Effector memory CD8-positive, alpha-beta T cell (primary cell): ENCODE measurements at regions not wholly inside any gene's neighbourhood (a gene's known extent, or its start where the extent isn't known, plus 50 kb on each side); places are given as distances from the start of the nearest gene placed in this dataset.

Source experiments
- ATAC-seq: fragments of 150-1000 bp; cut with Tn5 transposase; replicated peaks from 2 replicates; pipeline ENCODE4 v1.10.0; 2021; ENCODE audit warnings: mild to moderate bottlenecking, moderate library complexity
- DNase-seq, 3 experiments: peaks; one replicate each; pipeline ENCODE4 v3.0.0; 2021
- H3K27ac Mint-ChIP-seq, 2 donors: one replicate each; pipeline ENCODE4 v1.8.0; 2022; ENCODE audit warnings: mild to moderate bottlenecking in 2 of 2, mixed read lengths in 2 of 2, moderate library complexity in 2 of 2
- H3K27me3 Mint-ChIP-seq, 2 donors: one replicate each; pipeline ENCODE4 v1.8.0; 2022; ENCODE audit warnings: mixed read lengths in 2 of 2
- H3K36me3 Mint-ChIP-seq: one replicate; pipeline ENCODE4 v1.8.0; 2022; ENCODE audit warnings: mild to moderate bottlenecking, moderate library complexity, mixed read lengths; ENCODE audit not compliant: insufficient read depth
- H3K4me1 Mint-ChIP-seq, 2 donors: one replicate each; pipeline ENCODE4 v1.8.0; 2022; ENCODE audit warnings: low read depth in 2 of 2, mixed read lengths in 2 of 2
- H3K4me3 Mint-ChIP-seq, 2 donors: one replicate each; pipeline ENCODE4 v1.8.0; 2022; ENCODE audit warnings: mild to moderate bottlenecking in 2 of 2, mixed read lengths in 2 of 2, moderate library complexity in 2 of 2
- H3K9me3 Mint-ChIP-seq, 2 donors: one replicate each; pipeline ENCODE4 v1.8.0; 2022; ENCODE audit warnings: mixed read lengths in 2 of 2

DNA sequence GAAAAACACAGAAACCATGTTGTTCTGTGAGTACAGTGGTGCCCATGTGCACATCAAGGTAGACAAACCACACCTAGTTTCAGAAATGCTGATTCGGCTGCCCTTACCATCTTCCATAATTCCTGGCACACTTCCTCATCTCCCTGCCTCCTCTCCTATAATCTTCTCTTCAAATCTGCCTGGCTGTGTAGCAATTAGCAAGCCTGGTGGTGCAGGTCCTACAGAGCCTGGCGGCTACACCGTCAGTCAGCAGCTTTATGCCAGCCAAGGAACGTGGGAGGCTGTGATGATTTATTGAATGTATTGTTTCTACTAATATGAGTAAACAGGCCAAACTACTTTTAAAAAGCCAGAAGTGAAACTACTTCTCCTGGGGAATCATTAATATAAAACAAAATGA lies 106.8 kb downstream of the SEMA6D start:
- peaks cover 0 to 11% of the 10 kb centered on the region in 2 donors for H3K27me3 Mint-ChIP-seq
- H3K9me3 Mint-ChIP-seq = peaks cover 5 to 7% of the 10 kb centered on the region in 2 donors
- no peaks in the 10 kb centered on the region for H3K36me3 Mint-ChIP-seq
- no peak overlapping the region for H3K4me3 Mint-ChIP-seq
- H3K27ac Mint-ChIP-seq = no peak overlapping the region
- ATAC-seq = no peak
- DNase-seq = no peak
- H3K4me1 Mint-ChIP-seq = no peaks in the 10 kb centered on the region

DNA sequence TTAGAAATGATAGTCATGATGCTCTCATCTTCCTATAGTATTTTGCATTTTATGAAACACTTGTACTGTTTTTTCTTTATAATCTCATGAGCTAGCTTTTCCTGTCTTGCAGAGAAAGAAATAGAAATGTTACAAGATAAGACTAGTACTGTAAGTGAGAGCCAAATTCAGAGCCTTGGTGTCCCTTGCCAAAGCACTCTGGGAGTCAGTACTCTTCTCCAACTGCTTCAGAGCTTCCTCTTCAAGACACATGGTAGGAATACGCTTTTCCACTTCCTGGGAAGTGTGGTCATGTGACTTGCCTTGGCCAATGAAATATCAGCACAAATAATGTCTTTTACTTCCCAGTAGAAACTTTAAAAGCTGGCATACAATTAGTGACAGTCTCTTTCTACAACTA lies 112.4 kb downstream of the SEMA6D start:
- peaks cover 0 to 7% of the 10 kb centered on the region in 2 donors for H3K27me3 Mint-ChIP-seq
- DNase-seq (no peak), ATAC-seq (no peak)
- no peak overlapping the region for H3K4me3 Mint-ChIP-seq
- no peaks in the 10 kb centered on the region for H3K4me1 Mint-ChIP-seq
- no peaks in the 10 kb centered on the region for H3K36me3 Mint-ChIP-seq
- peaks cover 5 to 16% of the 10 kb centered on the region in 2 donors for H3K9me3 Mint-ChIP-seq
- H3K27ac Mint-ChIP-seq = no peak overlapping the region

DNA sequence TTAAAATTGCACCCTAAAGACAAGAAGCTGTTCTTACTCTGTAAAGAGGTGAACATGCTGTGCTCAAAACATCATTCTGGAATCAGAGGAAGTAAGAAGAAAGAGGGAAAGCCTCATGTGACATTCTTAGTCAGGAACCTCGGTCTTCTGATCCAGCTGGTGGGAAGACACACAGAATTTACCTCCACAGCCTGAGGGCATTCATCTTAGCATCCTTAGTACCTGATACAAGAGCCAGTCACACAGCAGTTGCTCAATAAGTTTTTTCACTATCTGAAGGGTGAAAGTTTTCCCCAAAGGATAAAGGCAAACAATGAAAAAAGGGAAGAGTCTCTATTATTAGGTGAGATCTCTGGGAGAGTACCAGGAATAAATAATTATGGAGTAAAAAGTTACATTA lies 116.8 kb downstream of the SEMA6D start:
- H3K9me3 Mint-ChIP-seq = peaks cover 0 to 9% of the 10 kb centered on the region in 2 donors
- no peaks in the 10 kb centered on the region for H3K4me1 Mint-ChIP-seq
- no peak overlapping the region for H3K4me3 Mint-ChIP-seq
- no peak overlapping the region for H3K27ac Mint-ChIP-seq
- DNase-seq = no peak
- H3K36me3 Mint-ChIP-seq = no peaks in the 10 kb centered on the region
- no peak for ATAC-seq
- H3K27me3 Mint-ChIP-seq = no peaks in the 10 kb centered on the region

DNA sequence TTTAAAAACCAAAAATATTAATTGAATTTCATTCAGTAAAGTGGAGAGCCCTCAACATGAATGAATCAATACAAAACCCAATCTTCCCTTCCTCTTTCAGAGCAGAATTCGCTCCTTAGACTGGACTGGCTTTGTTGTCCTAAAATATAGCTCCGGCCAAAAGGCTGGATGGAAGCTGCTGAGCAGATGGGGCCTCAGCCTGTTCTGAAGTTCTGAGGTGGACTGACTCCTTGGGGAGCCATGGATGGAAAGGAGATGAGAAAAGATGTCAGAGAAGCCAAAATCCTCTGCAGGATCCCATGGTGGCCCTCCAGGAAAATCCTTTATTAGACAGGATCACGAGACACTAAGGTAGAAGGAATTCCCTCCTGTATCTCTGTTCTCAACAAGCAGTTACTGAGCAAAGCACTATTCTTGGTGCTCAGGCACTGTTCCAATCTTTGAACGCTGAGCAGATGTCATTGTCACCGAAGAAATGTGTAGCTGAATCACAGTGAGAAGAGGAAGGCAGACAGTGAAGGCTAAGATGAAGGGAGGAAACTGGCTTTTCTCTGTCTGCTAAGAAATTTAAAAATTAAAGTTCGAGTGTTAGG lies 122.0 kb downstream of the SEMA6D start:
- Mint-ChIP-seq H3K27me3 (no peaks in the 10 kb centered on the region), H3K27ac (no peak overlapping the region), H3K36me3 (no peaks in the 10 kb centered on the region), H3K4me1 (no peaks in the 10 kb centered on the region), H3K4me3 (no peak overlapping the region), H3K9me3 (peaks cover 2 to 17% of the 10 kb centered on the region in 2 donors)
- ATAC-seq (no peak), DNase-seq (no peak)

DNA sequence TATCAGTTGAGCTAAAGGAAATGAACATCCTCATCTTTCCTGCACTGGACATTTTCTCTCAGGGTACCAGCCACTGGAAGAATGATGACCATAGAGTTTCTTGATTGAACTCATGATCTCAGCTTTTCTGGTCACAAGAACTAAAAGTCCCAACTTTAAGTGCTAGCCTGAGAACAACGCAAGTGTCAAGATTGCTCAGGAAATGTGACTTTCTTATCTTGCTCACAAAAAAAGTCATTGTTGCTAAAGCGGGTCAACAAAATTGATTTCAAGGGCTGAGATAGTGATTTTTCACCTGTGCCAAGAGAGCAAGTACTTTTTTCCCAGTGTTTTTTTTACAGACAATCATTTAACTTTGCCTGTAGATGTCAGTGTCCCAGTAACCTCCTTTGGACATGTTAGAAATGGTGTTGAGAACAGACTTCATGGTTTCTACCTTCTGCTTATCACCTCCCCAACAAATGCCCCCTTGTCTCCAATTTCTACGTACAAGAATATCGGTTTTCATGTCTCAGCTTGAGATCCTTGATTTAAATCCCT lies 125.9 kb downstream of the SEMA6D start:
- Mint-ChIP-seq H3K27ac (no peak overlapping the region), H3K9me3 (peaks cover 5 to 17% of the 10 kb centered on the region in 2 donors), H3K4me1 (no peaks in the 10 kb centered on the region), H3K27me3 (no peaks in the 10 kb centered on the region), H3K36me3 (no peaks in the 10 kb centered on the region), H3K4me3 (no peak overlapping the region)
- ATAC-seq (no peak), DNase-seq (no peak)

DNA sequence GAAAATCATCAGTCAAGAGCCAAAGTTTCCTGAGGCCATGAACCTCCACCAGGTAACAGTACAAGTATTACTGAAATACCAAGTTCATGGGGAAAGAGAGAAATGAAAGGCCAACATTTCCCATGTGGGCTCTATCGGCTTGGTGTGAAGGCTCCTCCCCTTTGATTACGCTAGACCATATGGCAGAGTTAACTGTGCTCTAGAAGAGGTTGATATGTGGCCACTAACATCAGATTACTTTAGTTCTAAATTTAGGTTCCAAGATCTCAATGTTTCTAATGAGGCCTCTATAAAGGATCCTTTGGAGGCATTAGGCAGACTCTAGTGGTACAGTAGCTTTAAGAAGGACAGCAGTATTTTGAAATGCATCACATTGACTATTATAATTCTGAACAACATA lies 127.1 kb downstream of the SEMA6D start:
- no peak for ATAC-seq
- Mint-ChIP-seq H3K27ac (no peak overlapping the region), H3K27me3 (no peaks in the 10 kb centered on the region), H3K36me3 (no peaks in the 10 kb centered on the region), H3K4me3 (no peak overlapping the region), H3K4me1 (no peaks in the 10 kb centered on the region), H3K9me3 (peaks cover 5 to 17% of the 10 kb centered on the region in 2 donors)
- no peak for DNase-seq

DNA sequence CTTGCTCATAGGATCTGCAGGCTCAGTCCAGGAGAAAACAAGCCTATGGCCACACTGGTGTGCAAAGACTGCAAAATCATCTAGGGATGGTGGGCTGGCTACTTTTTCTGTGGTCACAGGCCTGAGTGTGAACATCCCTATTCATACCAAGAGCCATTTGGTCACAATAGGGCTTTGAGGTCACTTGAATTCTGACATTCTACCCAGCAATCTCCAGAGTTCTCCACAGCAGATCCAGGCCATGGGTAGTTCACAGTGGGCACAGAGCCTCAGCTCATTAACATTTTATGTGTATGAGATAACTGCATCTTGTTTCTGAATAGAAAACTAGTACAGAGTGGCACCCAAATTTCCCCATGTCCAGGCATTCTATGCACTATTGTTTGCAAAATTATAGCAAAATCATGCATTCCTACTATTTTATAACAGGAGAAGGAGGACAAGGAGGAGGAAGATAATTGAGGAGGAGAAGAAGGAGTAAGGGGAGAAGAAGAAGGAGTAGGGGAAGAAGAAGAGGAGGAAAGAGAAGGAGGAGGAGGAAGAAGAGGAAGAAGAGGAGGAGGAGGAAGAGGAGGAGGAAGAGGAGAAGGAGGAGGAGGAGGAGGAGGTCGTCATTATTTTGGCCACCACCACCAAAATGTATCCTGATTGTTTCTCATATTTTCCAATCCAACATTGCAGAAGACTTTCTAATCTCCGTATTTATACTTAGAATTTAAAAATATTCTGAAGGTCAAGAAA lies 129.0 kb downstream of the SEMA6D start:
- ATAC-seq (no peak), DNase-seq (no peak)
- Mint-ChIP-seq H3K27me3 (no peaks in the 10 kb centered on the region), H3K36me3 (no peaks in the 10 kb centered on the region), H3K9me3 (peaks cover 7 to 10% of the 10 kb centered on the region in 2 donors), H3K4me1 (no peaks in the 10 kb centered on the region), H3K27ac (no peak overlapping the region), H3K4me3 (no peak overlapping the region)

DNA sequence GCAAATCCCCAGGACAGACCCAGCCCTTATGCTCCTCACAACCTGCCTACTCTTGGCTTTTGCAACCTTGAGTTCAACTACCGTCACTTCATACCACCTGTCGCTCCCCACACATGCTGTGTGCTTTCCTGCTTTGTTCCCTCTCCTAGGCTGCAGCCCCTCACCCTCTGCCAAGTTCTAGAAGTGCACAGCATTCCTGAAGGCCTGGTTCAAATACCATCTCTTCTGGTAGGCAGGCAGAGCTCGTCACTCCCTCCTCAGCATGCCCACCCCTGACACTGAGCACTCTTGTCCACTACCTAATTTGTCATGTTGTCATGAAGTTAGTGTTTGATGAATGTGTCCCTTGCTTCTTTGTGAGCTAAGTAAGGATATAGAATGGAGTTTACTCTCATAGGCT lies 129.6 kb downstream of the SEMA6D start:
- no peaks in the 10 kb centered on the region for H3K36me3 Mint-ChIP-seq
- H3K27me3 Mint-ChIP-seq = no peaks in the 10 kb centered on the region
- ATAC-seq (no peak), DNase-seq (no peak)
- H3K4me1 Mint-ChIP-seq = no peaks in the 10 kb centered on the region
- no peak overlapping the region for H3K4me3 Mint-ChIP-seq
- H3K9me3 Mint-ChIP-seq = peaks cover 7 to 10% of the 10 kb centered on the region in 2 donors
- H3K27ac Mint-ChIP-seq = no peak overlapping the region

DNA sequence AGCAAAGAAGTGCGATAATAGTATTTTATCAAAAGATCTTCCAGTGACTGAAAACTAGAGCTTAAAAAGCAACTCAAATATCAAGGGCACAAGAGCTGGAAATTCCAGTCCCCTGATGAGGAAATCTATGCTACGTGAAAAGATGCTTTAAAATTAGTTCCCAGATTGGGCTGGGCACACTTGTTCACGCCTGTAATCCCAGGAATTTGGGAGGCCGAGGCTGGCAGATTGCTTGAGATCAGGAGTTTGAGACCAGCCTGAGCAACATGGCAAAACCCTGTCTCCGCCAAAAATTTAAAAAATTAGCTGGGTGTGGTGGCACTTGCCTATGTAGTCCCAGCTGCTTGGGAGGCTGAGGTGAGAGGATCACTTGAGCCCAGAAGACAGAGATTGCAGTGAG lies 138.8 kb downstream of the SEMA6D start:
- Mint-ChIP-seq H3K27me3 (no peaks in the 10 kb centered on the region), H3K9me3 (peaks cover 0 to 2% of the 10 kb centered on the region in 2 donors), H3K27ac (no peak overlapping the region), H3K36me3 (no peaks in the 10 kb centered on the region), H3K4me1 (no peaks in the 10 kb centered on the region), H3K4me3 (no peak overlapping the region)
- DNase-seq = no peak
- no peak for ATAC-seq

DNA sequence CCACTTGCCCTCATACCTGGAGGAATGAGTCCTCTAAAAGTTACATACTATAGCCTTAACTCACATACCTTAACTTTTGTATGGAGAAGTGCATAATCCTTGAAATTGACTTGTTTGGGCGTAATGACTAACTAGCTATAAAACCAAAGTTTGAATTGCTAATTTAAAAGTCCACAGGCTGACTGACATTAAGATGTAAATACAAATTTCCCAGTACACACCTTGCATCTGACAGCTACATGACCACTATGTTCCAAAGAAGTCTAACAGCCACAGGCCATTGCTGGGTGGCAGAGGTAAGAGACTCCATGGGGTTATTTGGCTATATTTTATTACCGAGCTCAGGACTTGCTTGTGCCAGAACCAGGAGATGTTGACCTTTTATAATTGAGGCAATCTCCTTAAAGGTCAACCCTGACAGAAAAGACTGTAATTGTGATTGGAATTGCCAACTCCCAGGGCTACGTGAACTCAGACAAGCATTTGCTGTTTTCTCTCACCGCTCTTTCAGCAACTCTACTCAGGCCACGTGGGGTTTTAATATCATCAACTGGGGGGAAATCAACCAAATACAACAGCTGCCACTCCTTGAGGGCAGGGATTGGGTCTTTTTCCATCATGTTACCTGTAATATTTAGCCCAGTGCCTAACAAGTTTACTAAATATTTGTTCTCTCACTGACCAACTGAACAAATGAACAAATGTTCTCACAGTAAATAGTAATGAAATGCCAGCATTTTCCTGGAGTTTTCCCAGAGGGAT lies 139.9 kb downstream of the SEMA6D start:
- no peaks in the 10 kb centered on the region for H3K27me3 Mint-ChIP-seq
- no peak overlapping the region for H3K27ac Mint-ChIP-seq
- no peak overlapping the region for H3K4me3 Mint-ChIP-seq
- ATAC-seq (no peak), DNase-seq (no peak)
- H3K9me3 Mint-ChIP-seq = no peaks in the 10 kb centered on the region
- H3K4me1 Mint-ChIP-seq = no peaks in the 10 kb centered on the region
- H3K36me3 Mint-ChIP-seq = no peaks in the 10 kb centered on the region

DNA sequence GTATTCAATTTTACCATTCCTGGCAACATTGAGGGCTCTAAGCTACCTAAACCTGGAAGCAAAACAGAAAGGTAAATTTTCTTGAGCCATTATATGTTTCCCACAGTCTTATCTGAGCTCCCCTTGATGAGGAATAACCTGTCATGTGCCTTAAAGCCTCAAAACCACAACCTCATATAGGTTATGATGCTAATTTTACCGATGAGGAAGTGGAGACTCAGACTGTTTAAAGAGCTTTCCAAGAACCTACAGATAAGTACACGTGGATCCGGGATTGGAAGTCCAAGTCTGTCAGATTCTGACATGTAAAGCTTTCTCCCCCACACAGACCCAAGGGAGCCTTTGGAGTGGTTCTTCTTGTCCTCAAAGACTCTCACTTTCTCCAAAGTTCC lies 140.5 kb downstream of the SEMA6D start:
- no peak overlapping the region for H3K27ac Mint-ChIP-seq
- H3K4me1 Mint-ChIP-seq = no peaks in the 10 kb centered on the region
- ATAC-seq = no peak

DNA sequence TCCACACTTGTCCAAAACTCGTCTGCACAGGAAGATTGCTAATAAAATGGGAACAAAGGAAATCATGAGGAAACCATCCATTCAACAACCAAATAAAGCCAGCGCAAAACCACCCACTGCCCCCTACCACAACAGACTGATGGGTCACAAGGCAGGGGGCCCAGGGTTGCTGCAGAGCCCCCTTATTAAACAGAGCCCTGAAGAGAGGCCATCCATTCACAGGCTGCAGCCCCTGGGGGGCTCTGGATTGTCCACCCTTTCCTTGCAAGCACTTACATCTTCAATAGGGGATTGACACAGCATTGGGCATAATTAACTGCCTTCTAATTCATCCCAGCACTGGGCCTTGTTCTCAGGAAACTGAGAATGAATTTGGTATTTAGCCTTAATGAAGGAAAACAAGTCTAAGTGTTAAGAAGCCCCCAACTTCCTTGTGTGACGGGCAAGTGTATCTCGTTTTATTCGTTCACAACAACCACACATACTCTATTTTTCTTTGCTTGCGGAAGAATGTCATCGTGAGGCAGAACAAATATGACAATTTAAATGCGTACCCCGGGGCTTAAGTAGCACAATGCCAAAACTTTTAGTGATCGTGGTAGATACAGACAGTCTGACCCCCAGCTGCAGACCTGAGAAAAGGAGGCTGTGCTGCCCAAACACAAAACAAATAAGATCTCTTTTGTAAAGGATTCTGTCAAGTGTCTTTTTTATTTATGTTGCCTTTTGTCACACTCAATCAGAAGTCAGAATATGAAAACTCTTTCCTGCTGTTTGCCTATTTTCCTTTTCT lies 144.0 kb downstream of the SEMA6D start:
- Mint-ChIP-seq H3K4me3 (no peak overlapping the region), H3K27me3 (no peaks in the 10 kb centered on the region), H3K36me3 (no peaks in the 10 kb centered on the region), H3K9me3 (peaks cover 0 to 2% of the 10 kb centered on the region in 2 donors), H3K27ac (no peak overlapping the region), H3K4me1 (no peaks in the 10 kb centered on the region)
- no peak for DNase-seq
- ATAC-seq = no peak

More for the DNA sequence above, 140.5 kb downstream of the SEMA6D start:
- Mint-ChIP-seq H3K27me3 (no peaks in the 10 kb centered on the region), H3K9me3 (no peaks in the 10 kb centered on the region), H3K36me3 (no peaks in the 10 kb centered on the region), H3K4me3 (no peak overlapping the region)
- DNase-seq = no peak

DNA sequence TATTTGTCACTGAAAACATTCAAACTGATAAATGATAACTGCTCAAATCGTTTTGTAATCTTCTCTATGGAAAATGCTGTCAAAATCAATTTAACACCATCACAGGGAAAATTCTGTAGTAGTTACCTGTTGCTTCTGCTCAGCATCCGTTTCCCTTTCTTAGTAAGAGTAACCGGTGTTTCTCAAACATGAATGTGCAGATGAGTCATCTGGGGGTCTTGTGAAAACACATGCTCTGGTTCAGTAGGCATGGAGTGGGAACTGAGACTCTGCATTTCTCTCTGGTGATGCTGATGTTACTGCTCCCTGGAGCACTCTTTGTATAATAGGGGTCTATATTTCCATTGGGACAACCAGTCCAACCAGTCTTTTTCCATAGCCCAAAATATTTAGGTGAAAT lies 145.1 kb downstream of the SEMA6D start:
- no peaks in the 10 kb centered on the region for H3K36me3 Mint-ChIP-seq
- DNase-seq (no peak), ATAC-seq (no peak)
- H3K27ac Mint-ChIP-seq = no peak overlapping the region
- peaks cover 0 to 2% of the 10 kb centered on the region in 2 donors for H3K9me3 Mint-ChIP-seq
- no peaks in the 10 kb centered on the region for H3K27me3 Mint-ChIP-seq
- no peaks in the 10 kb centered on the region for H3K4me1 Mint-ChIP-seq
- no peak overlapping the region for H3K4me3 Mint-ChIP-seq
